ENCODE measurements at regions not wholly inside any gene's neighbourhood (a gene's known extent, or its start where the extent isn't known, plus 50 kb on each side); places are given as distances from the start of the nearest gene placed in this dataset.

DNA sequence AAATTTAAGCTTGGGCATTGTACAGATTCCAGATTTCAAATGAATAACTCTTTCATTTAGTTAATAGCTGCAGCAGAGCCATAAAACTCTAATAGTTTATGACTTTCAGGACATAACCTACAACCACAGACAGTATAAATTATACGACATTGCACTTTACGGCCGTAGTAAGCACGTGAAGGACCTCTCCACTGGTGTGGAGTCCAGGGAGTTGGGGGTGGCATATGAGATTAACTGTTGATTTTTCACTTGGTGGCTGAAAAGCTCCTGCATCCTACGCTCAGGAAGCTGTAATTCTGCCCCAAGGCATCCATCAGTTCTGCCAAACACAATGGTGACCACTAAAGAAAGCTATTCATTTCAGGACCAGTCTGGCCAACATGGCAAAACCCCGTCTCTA, 376.2 kb downstream of the SOX11 start:
- TF ChIP-seq, protein P1, sequence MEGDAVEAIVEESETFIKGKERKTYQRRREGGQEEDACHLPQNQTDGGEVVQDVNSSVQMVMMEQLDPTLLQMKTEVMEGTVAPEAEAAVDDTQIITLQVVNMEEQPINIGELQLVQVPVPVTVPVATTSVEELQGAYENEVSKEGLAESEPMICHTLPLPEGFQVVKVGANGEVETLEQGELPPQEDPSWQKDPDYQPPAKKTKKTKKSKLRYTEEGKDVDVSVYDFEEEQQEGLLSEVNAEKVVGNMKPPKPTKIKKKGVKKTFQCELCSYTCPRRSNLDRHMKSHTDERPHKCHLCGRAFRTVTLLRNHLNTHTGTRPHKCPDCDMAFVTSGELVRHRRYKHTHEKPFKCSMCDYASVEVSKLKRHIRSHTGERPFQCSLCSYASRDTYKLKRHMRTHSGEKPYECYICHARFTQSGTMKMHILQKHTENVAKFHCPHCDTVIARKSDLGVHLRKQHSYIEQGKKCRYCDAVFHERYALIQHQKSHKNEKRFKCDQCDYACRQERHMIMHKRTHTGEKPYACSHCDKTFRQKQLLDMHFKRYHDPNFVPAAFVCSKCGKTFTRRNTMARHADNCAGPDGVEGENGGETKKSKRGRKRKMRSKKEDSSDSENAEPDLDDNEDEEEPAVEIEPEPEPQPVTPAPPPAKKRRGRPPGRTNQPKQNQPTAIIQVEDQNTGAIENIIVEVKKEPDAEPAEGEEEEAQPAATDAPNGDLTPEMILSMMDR (IDR thresholded peaks at IDR 0.05; ENCODE audit: poor library complexity), result no peak
- TF ChIP-seq EZH2 (IDR thresholded peaks at IDR 0.05; ENCODE audit: borderline replicate concordance), result no peak
- no peak for TF ChIP-seq EZH2phosphoT487 (IDR thresholded peaks at IDR 0.05; ENCODE audit: low read depth, severe bottlenecking, unreplicated experiment)

Data from hepatocyte (in vitro differentiated cells).